HG03432 (cell line): ENCODE measurements at regions not wholly inside any gene's neighbourhood (a gene's known extent, or its start where the extent isn't known, plus 50 kb on each side); places are given as distances from the start of the nearest gene placed in this dataset.
"Not testable (repeated sequence)": the region's sequence is repeated elsewhere in the genome, so short reads cannot be mapped to it uniquely, and the experiment has no call there.

Experiments
- ATAC-seq: cut with Tn5 transposase; IDR thresholded peaks from one replicate; pipeline ENCODE4 v1.9.1; 2021; ENCODE audit warnings: mild to moderate bottlenecking, moderate library complexity; ENCODE audit not compliant: unreplicated experiment

DNA sequence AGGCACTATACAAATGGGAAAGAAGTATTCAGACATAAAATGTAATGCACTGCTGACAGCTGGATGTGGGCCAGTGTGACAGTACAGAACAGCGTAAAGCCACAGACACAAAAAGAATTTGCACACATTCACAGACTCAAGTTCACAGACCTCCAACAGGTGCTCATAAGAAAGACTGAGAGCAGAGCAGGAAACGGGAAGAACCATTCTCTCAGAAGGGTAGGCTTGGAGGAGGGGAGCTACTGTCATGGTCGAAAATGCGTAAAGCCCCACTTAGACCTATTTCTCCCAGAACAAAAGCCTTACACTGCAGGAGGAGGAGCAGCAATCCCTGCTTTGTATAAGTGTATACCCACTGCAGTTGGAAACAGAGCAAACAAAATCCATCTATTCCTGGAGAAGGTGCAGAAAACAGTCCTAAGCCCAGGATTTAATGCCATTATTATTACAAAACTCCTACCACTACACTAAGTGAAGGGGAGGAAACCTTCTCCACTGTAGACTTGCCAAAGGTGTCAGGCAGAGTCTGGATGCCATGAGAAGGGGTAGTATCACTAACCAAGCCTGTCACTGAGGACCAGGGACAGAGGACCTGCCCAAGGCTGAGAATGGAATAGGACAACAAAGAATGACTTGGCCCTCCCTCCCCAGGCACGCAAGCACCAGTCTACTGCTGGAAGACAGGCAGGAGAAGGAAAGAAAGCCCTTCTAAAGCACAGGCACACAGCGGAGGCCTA lies 103.0 kb upstream of the FAM25C start:
- not testable (repeated sequence) for ATAC-seq

DNA sequence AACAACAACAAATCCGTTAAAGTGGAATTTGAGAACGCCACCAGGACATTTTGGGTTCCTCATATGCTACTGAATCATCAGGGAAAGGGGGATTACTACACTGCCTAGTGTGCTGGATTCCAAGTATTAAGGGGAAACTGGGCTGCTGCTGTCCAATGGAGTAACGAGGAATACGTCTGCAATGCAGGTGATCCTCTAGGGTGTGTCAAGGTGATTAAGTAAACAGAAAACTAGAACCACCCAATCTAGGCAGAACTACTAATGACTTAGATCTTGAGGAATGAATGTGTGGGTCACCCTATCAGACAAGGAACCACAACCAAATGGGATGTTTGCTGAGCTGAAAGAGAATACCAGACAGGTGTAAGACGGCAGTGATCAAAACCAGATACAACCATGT lies 99.3 kb upstream of the FAM25C start:
- not testable (repeated sequence) for ATAC-seq

DNA sequence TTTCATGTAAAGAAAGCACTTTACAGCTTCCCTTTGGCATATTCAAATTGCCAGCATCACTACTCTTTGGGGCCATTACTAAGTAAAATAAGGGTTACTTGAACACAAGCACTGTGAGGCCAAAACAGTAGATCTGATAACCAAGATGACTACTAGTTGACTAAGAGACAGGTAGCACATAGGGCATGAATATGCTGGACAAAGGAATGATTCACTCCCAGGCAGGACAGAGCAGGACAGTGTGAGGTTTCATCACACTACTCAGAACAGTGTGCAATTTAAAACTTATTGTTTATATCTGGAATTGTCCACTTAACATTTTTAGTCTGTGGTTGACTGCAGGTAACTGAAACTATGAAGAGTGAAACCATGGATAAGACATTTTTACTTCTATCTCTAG lies 91.1 kb upstream of the FAM25C start:
- not testable (repeated sequence) for ATAC-seq

DNA sequence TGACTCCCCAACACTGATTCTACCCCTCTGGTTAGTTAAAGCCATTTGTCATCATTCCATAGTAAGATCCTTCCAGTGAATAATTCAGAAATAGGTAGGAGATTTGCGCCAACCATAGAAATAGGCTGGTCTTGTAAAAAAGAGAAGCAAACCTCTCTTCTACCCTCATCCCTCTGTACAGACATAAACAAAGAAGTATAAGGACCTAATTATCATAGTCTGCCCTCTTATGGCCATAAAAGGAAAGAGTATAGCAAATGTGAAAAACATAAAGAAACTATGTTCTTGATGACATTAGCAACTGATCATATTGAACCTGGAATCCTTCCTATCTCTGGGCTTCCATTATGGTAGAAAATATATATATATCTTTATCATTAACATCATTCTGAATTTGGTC lies 88.5 kb upstream of the FAM25C start:
- not testable (repeated sequence) for ATAC-seq

DNA sequence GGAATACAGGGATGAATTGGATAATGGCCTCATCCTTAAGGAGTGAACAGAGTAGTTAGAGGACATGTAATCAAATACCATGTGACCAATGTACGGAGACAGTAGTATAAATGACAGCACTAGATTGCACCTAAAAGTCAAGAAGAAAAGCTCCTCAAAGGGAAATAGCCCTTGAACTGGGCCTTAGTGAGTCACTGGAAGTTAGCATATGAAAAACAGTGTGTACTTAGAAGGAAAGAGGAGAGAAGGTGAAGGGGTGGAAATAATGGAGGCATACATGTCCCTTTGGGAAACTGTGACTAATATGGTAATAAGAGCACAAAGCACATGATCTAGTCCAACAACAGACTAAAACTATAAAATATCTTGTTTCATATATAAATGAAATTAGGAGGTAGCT lies 84.9 kb upstream of the FAM25C start:
- not testable (repeated sequence) for ATAC-seq

DNA sequence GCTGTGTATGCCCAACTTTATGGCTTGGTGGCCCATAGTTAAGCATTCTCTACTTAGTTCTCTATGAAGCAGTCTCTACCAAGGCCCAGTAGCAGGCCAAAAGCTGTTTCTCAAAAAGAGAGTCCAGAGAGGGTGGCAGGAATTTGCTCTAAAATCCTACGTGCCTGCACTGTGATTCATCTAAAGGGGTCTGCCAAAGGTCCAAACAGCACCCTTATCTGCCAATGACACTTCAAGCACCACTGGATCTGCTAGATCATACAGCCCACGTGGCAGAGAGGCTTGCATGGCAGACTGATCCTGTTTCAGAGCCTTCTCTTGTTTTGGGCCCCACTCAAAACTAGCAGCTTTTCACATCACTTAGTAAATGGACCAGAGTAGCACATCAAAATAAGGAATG lies 71.6 kb upstream of the FAM25C start:
- ATAC-seq = not testable (repeated sequence)

DNA sequence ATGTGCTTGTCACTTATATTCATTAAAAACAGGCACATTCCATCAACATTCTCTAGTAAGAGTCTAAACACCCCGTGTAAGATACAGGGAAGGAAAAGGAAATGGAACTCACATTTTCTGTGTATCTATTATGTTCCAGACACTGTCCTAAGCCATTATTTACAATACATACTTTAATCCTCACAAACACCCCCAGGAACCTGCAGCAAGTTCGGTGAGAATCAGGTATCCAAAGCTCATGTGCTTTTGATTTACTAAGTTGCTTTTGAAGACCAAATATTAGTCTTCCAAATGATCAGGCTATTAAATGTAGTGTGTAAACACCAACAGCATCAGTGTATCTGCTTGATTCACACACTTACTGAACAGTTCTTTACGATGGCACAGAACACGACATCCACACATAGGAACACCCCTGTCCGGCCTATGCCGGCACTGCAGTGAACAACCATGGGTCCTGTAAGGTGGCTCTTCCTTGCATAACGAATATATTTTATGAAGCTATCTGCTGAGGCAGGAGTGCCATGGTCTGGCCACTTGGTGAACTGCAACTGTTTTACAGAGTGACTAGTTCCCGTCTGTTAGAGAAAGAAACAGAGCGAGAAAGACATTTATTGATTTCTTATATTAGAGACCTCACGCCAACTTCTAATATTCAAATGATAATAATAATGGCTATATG lies 64.5 kb upstream of the FAM25C start:
- ATAC-seq = peak; percentile 92

DNA sequence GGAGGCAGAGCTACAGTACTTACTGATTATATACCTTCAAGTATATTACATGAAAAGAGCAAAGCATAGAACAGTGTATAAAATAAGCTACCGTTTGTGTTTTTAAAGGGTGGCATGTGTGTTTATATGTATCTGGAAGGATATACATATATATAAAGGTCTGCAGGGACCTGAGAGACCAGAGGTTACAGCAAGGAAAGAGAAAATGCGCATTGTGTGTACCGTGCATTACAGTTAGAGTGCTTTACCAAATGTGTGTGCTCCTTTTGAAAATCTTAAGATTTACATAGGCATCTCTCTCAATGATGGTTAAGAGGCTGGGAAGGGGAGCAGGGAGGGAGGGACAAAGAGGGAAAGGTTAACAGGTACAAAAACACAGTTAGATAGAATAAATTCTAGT lies 55.8 kb upstream of the FAM25C start:
- not testable (repeated sequence) for ATAC-seq
